Peyer's patch (tissue), 4 donors: ENCODE measurements at regions not wholly inside any gene's neighbourhood (a gene's known extent, or its start where the extent isn't known, plus 50 kb on each side); places are given as distances from the start of the nearest gene placed in this dataset.

ENCODE experiments used
- POLR2A ChIP-seq, 2 donors: fragments of 450-650 bp; IDR thresholded peaks; one replicate each; pipeline ENCODE4 v1.5.1; 2017; ENCODE audit warnings: antibody characterized with exemption in 2 of 2, mild to moderate bottlenecking in 2 of 2, moderate library complexity in 2 of 2
- TF ChIP-seq, protein P1 (sequence below), 6 experiments: fragments of 450-650 bp in 4 of 6; fragments of 200-600 bp in 2 of 6; sonication (generic) in 1 of 6; IDR thresholded peaks; one replicate each; pipeline ENCODE4 v1.5.1; 2017 to 2019; ENCODE audit warnings: antibody characterized with exemption in 6 of 6, mild to moderate bottlenecking in 3 of 6, moderate library complexity in 1 of 6

DNA sequence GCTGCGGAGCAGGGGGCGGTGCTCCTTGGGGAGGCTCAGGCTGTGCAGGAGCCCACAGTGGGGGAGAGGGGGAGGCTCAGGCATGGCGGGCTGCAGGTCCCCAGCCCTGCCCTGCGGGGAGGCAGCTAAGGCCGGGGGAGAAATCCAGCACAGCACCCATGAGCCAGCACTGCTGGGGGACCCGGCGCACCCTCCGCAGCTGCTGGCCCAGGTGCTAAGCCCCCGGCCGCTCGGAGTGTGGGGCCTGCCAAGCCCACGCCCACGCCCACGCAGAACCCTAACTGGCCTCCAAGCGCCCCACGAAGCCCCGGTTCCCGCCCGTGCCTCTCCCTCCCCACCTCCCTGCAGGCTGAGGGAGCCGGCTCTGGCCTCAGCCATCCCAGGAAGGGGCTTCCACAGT, 145.6 kb upstream of the SEL1L start:
- TF ChIP-seq, protein P1, sequence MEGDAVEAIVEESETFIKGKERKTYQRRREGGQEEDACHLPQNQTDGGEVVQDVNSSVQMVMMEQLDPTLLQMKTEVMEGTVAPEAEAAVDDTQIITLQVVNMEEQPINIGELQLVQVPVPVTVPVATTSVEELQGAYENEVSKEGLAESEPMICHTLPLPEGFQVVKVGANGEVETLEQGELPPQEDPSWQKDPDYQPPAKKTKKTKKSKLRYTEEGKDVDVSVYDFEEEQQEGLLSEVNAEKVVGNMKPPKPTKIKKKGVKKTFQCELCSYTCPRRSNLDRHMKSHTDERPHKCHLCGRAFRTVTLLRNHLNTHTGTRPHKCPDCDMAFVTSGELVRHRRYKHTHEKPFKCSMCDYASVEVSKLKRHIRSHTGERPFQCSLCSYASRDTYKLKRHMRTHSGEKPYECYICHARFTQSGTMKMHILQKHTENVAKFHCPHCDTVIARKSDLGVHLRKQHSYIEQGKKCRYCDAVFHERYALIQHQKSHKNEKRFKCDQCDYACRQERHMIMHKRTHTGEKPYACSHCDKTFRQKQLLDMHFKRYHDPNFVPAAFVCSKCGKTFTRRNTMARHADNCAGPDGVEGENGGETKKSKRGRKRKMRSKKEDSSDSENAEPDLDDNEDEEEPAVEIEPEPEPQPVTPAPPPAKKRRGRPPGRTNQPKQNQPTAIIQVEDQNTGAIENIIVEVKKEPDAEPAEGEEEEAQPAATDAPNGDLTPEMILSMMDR (IDR thresholded peaks at IDR 0.05): no peak
- TF ChIP-seq POLR2A (IDR thresholded peaks at IDR 0.05): no peak
